ENCODE measurements at regions not wholly inside any gene's neighbourhood (a gene's known extent, or its start where the extent isn't known, plus 50 kb on each side); places are given as distances from the start of the nearest gene placed in this dataset.

- DNase-seq (ENCODE audit: low spot score), result no peak
- intact Hi-C loops (cut with micrococcal nuclease), result no loop called here
- H3K27me3 Mint-ChIP-seq (ENCODE audit: low read depth), result no peaks in the 10 kb centered on the region
- H3K4me1 Mint-ChIP-seq (ENCODE audit: low read depth), result no peaks in the 10 kb centered on the region
- no peaks in the 10 kb centered on the region for H3K9me3 Mint-ChIP-seq
- no peaks in the 10 kb centered on the region for H3K36me3 Mint-ChIP-seq (ENCODE audit: low read depth)
- H3K27ac Mint-ChIP-seq, result no peak overlapping the region
- H3K4me3 Mint-ChIP-seq (ENCODE audit: low read depth), result no peak overlapping the region
Observed at GRCh38 chr12:115823635-115824034, 453.9 kb downstream of the MED13L start.

- no peaks in the 10 kb centered on the region for H3K27me3 Mint-ChIP-seq (ENCODE audit: low read depth)
- H3K9me3 Mint-ChIP-seq, result no peaks in the 10 kb centered on the region
- no peaks in the 10 kb centered on the region for H3K4me1 Mint-ChIP-seq (ENCODE audit: low read depth)
- intact Hi-C loops (cut with micrococcal nuclease), result no loop called here
- no peak for DNase-seq (ENCODE audit: low spot score)
- no peak overlapping the region for H3K27ac Mint-ChIP-seq
- H3K36me3 Mint-ChIP-seq (ENCODE audit: low read depth), result no peaks in the 10 kb centered on the region
- H3K4me3 Mint-ChIP-seq (ENCODE audit: low read depth), result no peak overlapping the region
Observed at GRCh38 chr12:115820656-115821055, 456.8 kb downstream of the MED13L start.

GRCh38 chr12:115818973-115819372 lies 458.5 kb downstream of the MED13L start:
- no peaks in the 10 kb centered on the region for H3K36me3 Mint-ChIP-seq (ENCODE audit: low read depth)
- no peaks in the 10 kb centered on the region for H3K4me1 Mint-ChIP-seq (ENCODE audit: low read depth)
- no peak overlapping the region for H3K27ac Mint-ChIP-seq
- intact Hi-C loops (cut with micrococcal nuclease), result no loop called here
- no peak overlapping the region for H3K4me3 Mint-ChIP-seq (ENCODE audit: low read depth)
- no peaks in the 10 kb centered on the region for H3K27me3 Mint-ChIP-seq (ENCODE audit: low read depth)
- no peaks in the 10 kb centered on the region for H3K9me3 Mint-ChIP-seq
- DNase-seq (ENCODE audit: low spot score), result no peak

- H3K4me3 Mint-ChIP-seq (ENCODE audit: low read depth), result no peak overlapping the region
- no peak for DNase-seq (ENCODE audit: low spot score)
Observed at GRCh38 chr12:115817389-115817788, 460.1 kb downstream of the MED13L start.

GRCh38 chr12:115815924-115816323 lies 461.6 kb downstream of the MED13L start:
- intact Hi-C loops (cut with micrococcal nuclease), result no loop called here
- H3K4me3 Mint-ChIP-seq (ENCODE audit: low read depth), result no peak overlapping the region
- H3K36me3 Mint-ChIP-seq (ENCODE audit: low read depth), result no peaks in the 10 kb centered on the region

More at GRCh38 chr12:115817389-115817788, 460.1 kb downstream of the MED13L start:
- H3K4me1 Mint-ChIP-seq (ENCODE audit: low read depth), result no peaks in the 10 kb centered on the region
- intact Hi-C loops (cut with micrococcal nuclease), result no loop called here
- no peaks in the 10 kb centered on the region for H3K27me3 Mint-ChIP-seq (ENCODE audit: low read depth)
- no peaks in the 10 kb centered on the region for H3K36me3 Mint-ChIP-seq (ENCODE audit: low read depth)
- H3K9me3 Mint-ChIP-seq, result peaks cover 5% of the 10 kb centered on the region
- H3K27ac Mint-ChIP-seq, result no peak overlapping the region

GRCh38 chr12:115813256-115813655 lies 464.2 kb downstream of the MED13L start:
- no peaks in the 10 kb centered on the region for H3K36me3 Mint-ChIP-seq (ENCODE audit: low read depth)
- H3K4me1 Mint-ChIP-seq (ENCODE audit: low read depth), result no peaks in the 10 kb centered on the region
- peaks cover 9% of the 10 kb centered on the region for H3K9me3 Mint-ChIP-seq
- no peak for DNase-seq (ENCODE audit: low spot score)
- H3K4me3 Mint-ChIP-seq (ENCODE audit: low read depth), result no peak overlapping the region
- H3K27me3 Mint-ChIP-seq (ENCODE audit: low read depth), result no peaks in the 10 kb centered on the region
- intact Hi-C loops (cut with micrococcal nuclease), result no loop called here
- H3K27ac Mint-ChIP-seq, result no peak overlapping the region

More at GRCh38 chr12:115815924-115816323, 461.6 kb downstream of the MED13L start:
- Mint-ChIP-seq H3K9me3 (peaks cover 9% of the 10 kb centered on the region), H3K27me3 (ENCODE audit: low read depth) (no peaks in the 10 kb centered on the region), H3K4me1 (ENCODE audit: low read depth) (no peaks in the 10 kb centered on the region), H3K27ac (no peak overlapping the region)
- DNase-seq (ENCODE audit: low spot score), result no peak

GRCh38 chr12:115811929-115812328 lies 465.6 kb downstream of the MED13L start:
- no peak for DNase-seq (ENCODE audit: low spot score)
- intact Hi-C loops (cut with micrococcal nuclease), result no loop called here
- H3K4me1 Mint-ChIP-seq (ENCODE audit: low read depth), result no peaks in the 10 kb centered on the region
- no peaks in the 10 kb centered on the region for H3K27me3 Mint-ChIP-seq (ENCODE audit: low read depth)
- no peak overlapping the region for H3K4me3 Mint-ChIP-seq (ENCODE audit: low read depth)
- no peaks in the 10 kb centered on the region for H3K36me3 Mint-ChIP-seq (ENCODE audit: low read depth)
- H3K27ac Mint-ChIP-seq, result no peak overlapping the region
- H3K9me3 Mint-ChIP-seq, result peaks cover 9% of the 10 kb centered on the region

GRCh38 chr12:115811045-115811444 lies 466.4 kb downstream of the MED13L start:
- no peaks in the 10 kb centered on the region for H3K4me1 Mint-ChIP-seq (ENCODE audit: low read depth)
- no peak overlapping the region for H3K4me3 Mint-ChIP-seq (ENCODE audit: low read depth)
- intact Hi-C loops (cut with micrococcal nuclease), result no loop called here
- H3K9me3 Mint-ChIP-seq, result peaks cover 9% of the 10 kb centered on the region
- no peak for DNase-seq (ENCODE audit: low spot score)
- H3K36me3 Mint-ChIP-seq (ENCODE audit: low read depth), result no peaks in the 10 kb centered on the region
- no peaks in the 10 kb centered on the region for H3K27me3 Mint-ChIP-seq (ENCODE audit: low read depth)
- no peak overlapping the region for H3K27ac Mint-ChIP-seq

- Mint-ChIP-seq H3K9me3 (peaks cover 9% of the 10 kb centered on the region), H3K4me3 (ENCODE audit: low read depth) (no peak overlapping the region), H3K36me3 (ENCODE audit: low read depth) (no peaks in the 10 kb centered on the region), H3K27ac (no peak overlapping the region), H3K4me1 (ENCODE audit: low read depth) (no peaks in the 10 kb centered on the region), H3K27me3 (ENCODE audit: low read depth) (no peaks in the 10 kb centered on the region)
- intact Hi-C loops (cut with micrococcal nuclease), result no loop called here
- no peak for DNase-seq (ENCODE audit: low spot score)
Observed at GRCh38 chr12:115810122-115810901, 467.2 kb downstream of the MED13L start.

- Mint-ChIP-seq H3K36me3 (ENCODE audit: low read depth) (no peaks in the 10 kb centered on the region), H3K4me3 (ENCODE audit: low read depth) (no peak overlapping the region)
- intact Hi-C loops (cut with micrococcal nuclease), result no loop called here
Observed at GRCh38 chr12:115806000-115806399, 471.5 kb downstream of the MED13L start.

GRCh38 chr12:115802767-115803166 lies 474.7 kb downstream of the MED13L start:
- Mint-ChIP-seq H3K36me3 (ENCODE audit: low read depth) (no peaks in the 10 kb centered on the region), H3K9me3 (peaks cover 10% of the 10 kb centered on the region), H3K27me3 (ENCODE audit: low read depth) (no peaks in the 10 kb centered on the region), H3K27ac (no peak overlapping the region), H3K4me3 (ENCODE audit: low read depth) (no peak overlapping the region), H3K4me1 (ENCODE audit: low read depth) (no peaks in the 10 kb centered on the region)
- no peak for DNase-seq (ENCODE audit: low spot score)
- intact Hi-C loops (cut with micrococcal nuclease), result no loop called here

More at GRCh38 chr12:115806000-115806399, 471.5 kb downstream of the MED13L start:
- Mint-ChIP-seq H3K27ac (no peak overlapping the region), H3K4me1 (ENCODE audit: low read depth) (no peaks in the 10 kb centered on the region), H3K27me3 (ENCODE audit: low read depth) (no peaks in the 10 kb centered on the region), H3K9me3 (no peaks in the 10 kb centered on the region)
- DNase-seq (ENCODE audit: low spot score), result no peak

GRCh38 chr12:115801871-115802270 lies 475.6 kb downstream of the MED13L start:
- H3K27me3 Mint-ChIP-seq (ENCODE audit: low read depth), result no peaks in the 10 kb centered on the region
- H3K36me3 Mint-ChIP-seq (ENCODE audit: low read depth), result no peaks in the 10 kb centered on the region
- no peak for DNase-seq (ENCODE audit: low spot score)
- H3K4me3 Mint-ChIP-seq (ENCODE audit: low read depth), result no peak overlapping the region
- intact Hi-C loops (cut with micrococcal nuclease), result no loop called here
- H3K9me3 Mint-ChIP-seq, result peaks cover 10% of the 10 kb centered on the region
- no peaks in the 10 kb centered on the region for H3K4me1 Mint-ChIP-seq (ENCODE audit: low read depth)
- H3K27ac Mint-ChIP-seq, result no peak overlapping the region

- no peaks in the 10 kb centered on the region for H3K4me1 Mint-ChIP-seq (ENCODE audit: low read depth)
- H3K4me3 Mint-ChIP-seq (ENCODE audit: low read depth), result no peak overlapping the region
- H3K27me3 Mint-ChIP-seq (ENCODE audit: low read depth), result no peaks in the 10 kb centered on the region
- DNase-seq (ENCODE audit: low spot score), result no peak
- peaks cover 10% of the 10 kb centered on the region for H3K9me3 Mint-ChIP-seq
- H3K27ac Mint-ChIP-seq, result no peak overlapping the region
- H3K36me3 Mint-ChIP-seq (ENCODE audit: low read depth), result no peaks in the 10 kb centered on the region
- intact Hi-C loops (cut with micrococcal nuclease), result no loop called here
Observed at GRCh38 chr12:115799610-115800009, 477.9 kb downstream of the MED13L start.

All from activated T-helper 2 cell treated with anti-CD3 and anti-CD28 coated beads, Interferon-gamma antibody, Interleukin-2, Interleukin-4, amounts not matched to agents 10 μg/mL and 5 μg/mL and 100 μg/mL, durations not matched to agents 14 hours and 24 hours and 36 hours (primary cell).